ENCODE measurements at regions not wholly inside any gene's neighbourhood (a gene's known extent, or its start where the extent isn't known, plus 50 kb on each side); places are given as distances from the start of the nearest gene placed in this dataset.

DNA sequence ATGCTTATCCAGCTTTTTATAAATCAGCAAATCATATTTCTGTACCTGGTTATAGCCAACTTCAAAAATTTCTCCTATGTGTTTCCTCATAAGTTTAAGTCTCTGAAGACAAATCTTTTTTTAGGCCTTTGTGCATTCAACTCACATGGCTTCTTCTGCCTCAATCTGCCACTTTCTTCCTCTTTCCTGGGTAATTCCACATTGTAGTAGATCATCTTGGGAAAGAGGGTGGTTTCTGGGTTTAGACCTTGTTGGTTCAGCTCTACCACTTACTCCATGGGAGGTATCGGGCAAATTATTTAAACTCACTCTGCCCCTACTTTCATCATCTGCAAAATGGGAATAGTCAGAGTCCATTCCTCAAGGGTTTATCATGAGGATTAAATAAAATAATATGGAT is 707.0 kb upstream of the ZEB2 start:
- no peak for DNase-seq (ENCODE audit: low read depth in 2 of 2)

DNA sequence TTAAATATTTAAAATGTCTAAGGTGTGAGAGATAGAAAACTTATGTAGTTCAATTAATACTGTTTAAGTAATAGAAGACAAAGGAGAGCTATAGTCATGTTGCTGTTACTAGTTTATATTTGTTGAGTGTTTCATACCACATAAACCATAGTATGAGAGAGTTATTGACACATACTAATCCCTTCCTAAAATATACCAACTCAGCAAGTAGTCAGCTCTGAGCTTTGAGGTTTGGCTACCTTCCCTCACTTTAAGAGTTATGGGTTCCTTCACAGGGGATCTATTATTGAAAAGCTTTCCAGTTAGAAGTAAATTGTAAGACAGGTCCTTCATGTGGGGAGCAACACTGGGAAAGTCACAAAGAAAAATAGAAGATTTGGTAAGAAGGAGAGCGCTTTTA is 701.6 kb upstream of the ZEB2 start:
- no peak for DNase-seq (ENCODE audit: low read depth in 2 of 2)

DNA sequence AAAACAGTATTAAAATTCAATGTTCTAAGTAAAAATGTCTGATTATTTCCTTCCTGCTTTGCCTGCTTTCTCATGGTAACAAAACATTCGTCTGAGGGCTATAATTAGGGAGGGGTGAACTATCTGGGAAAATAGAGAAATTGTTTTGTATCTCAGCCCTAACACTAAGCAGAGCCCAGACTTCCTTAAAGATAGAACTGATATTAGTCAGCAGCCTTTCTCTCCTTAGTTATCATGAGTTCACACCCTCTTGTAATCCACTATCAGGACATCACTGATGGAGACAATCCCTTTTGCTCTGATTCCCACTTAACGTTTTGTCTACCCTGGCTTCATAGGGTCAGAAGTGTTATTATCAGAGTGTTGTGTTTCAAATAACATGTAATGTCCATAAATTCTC is 701.1 kb upstream of the ZEB2 start:
- DNase-seq (ENCODE audit: low read depth in 2 of 2), result no peak

DNA sequence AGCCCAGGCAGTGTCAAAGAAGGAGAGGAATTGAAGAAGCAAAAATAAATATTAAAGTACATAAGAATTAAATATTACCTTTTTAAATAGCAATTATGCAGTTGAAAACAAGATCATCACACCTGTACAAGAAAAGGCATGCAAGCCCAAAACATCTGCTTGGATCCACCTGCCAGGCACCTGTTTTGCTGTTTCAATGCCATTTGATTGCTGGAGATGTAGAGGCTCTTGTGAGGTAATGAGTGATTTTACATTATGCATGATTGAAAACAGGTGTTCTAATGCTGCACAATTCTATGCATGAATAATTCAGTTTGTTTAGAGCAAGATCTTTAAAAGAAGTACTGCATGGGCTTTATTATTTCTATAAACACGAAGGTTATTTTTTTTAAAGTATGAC is 700.6 kb upstream of the ZEB2 start:
- no peak for DNase-seq (ENCODE audit: low read depth in 2 of 2)

DNA sequence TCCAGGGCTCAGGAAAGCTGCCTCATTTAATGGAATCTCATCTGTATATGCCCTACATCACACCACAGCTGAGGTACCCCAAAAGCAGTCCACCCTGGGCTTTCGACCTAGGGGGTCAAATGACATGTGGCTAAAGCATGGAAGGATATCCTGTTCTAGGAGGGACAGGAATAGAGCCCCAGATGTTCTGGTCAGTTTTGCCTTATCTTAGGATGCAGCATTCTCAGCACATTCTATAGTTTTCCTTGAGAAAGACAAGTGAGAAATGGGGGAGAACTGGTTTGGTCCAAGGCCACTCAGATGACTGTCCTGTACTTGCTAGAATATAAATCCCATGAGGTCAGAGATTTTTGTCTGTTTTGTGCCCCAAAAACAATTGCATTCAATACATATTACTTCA is 688.0 kb upstream of the ZEB2 start:
- DNase-seq (ENCODE audit: low read depth in 2 of 2), result no peak

DNA sequence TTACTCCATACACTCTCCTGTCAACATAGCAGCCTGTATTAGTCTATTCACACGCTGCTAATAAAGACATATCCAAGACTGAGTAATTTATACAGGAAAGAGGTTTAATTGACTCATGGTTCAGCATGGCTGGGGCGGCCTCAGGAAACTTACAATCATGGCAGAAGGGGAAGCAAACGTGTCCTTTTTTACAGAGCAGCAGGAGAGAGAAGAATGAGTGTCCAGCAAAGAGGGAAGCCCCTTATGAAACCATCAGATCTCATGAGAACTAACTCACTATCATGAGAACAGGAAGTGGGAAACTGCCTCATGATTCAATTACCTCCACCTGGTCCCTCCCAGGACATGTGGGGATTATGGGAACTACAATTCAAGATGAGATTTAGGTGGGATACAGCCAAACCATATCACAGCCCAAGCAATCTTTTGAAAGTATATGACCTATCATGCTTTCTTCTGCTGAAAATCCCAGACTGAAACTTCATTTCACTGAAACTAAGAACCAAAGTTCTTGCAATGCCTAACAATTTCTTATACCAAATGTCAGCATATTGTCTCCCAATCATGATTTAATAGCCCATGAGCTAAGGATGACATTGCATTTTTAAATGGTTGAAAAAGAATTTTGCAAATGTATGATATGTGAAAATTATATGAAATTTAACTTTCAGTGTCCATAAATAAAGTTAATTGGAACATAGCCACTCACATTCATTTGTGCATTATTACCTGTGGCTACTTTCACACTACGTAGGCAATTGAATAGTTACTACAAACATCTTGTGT is 686.8 kb upstream of the ZEB2 start:
- no peak for DNase-seq (ENCODE audit: low read depth in 2 of 2)

DNA sequence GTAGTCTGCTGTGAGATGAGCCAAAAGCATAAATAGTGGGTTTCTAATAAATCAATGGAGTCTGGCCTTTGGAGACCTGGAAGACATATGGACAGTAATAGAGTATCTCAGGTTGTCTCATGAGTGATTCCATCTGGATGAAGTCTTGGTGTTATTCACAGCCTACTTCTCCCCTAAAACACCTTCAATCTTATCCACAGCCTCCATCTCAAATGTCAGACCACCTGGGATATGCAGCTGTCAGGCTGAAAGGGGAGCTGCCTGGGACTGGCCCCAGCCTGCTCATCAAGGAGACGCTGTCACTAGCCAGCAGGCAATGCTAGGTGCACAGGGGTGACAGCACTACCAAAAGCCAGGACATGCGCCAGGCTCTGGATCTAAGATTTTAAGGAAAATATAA is 684.0 kb upstream of the ZEB2 start:
- DNase-seq (ENCODE audit: low read depth in 2 of 2), result no peak

DNA sequence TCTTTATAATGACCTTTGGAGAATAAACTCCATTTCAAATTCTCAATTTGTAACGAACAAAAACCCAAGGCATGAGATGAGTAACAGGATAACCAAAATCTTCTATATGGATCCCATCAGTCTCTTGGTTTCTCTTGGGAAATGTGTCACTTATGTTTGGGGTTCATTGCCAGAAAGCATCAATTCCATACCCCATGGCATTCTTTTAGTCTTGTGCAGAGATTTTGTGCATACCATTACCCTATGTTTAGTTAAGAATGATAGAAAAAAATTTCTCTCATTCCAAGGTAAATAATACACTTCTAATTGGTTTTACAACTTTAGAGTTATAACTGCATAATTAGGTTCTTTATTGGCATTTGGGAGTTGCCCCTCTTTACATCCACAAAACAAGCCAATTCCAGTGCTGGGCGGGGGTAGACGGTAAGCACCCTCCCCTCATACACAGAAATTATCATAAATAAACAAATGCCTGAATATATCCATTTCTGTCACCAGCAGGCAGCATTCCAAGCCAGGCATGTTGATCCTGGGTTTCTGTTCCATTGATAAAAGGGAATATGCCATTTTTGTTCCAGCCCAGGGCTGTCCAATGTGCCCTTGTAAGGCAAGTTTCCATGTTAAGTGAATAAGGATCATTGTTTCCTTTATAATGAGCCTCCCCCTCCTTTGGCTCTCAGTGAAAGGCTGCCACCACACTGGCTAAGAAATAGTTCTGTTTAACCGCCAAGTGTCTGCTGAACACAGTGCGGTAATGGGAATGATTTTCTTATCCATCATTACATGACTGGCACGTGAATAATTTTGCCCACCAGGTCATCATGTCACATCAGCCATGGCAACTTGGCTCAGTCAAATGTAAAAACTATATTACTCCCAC is 680.1 kb upstream of the ZEB2 start:
- no peak for DNase-seq (ENCODE audit: low read depth in 2 of 2)

DNA sequence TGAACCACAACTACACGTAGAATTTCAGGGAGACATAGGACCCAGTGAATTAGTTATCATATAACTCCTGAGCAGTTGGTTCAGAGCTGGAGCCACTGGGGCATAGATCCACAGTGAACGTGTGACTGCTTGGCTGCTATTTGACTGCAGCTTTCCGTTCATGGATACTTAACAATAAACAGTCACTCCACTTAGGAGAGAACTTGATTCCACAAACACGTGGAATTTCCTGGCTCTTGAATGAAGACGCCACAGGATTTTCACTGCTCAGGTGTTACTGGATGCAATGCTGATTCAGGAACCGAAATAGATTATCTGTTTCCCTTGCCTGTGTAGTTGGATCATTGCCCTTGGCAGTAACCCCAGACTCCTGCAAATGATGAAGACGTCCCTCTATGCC is 679.1 kb upstream of the ZEB2 start:
- DNase-seq (ENCODE audit: low read depth in 2 of 2), result no peak

DNA sequence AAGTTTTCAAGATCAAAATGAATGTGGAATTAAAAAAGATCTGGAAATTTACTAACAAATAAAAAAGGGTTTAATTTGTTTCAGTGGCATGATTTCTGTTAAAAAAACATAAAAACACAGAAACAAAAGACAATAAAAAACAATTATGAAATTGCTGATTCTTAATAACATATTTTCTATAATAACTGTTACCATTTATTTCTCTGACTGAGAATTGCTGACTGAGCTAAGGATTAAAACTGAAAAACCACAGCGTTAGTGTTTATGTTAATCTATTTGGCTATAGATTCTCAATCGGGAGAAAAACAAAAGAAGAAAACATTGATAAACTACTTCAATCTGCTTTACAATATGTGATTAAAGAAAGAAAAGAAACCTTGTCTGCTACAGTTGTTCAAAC is 678.6 kb upstream of the ZEB2 start:
- no peak for DNase-seq (ENCODE audit: low read depth in 2 of 2)

DNA sequence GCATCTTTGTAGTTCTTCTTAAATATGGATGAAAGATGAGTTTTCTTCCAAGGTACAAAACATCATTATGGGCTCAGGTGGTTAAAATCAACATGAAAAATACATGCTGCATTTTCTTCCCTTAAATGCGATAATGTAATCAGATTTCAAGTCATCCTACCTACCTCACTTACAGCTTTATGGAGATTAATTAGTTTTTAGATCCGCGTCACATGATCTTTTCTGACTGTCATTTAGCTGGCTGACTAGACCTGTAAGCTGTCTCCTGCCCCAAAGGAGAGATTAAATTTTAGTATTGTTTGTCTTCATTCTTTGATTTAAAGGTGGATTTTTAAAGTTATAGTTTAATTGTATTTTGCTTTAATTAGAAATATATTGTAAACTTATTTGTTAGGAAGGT is 678.0 kb upstream of the ZEB2 start:
- no peak for DNase-seq (ENCODE audit: low read depth in 2 of 2)

DNA sequence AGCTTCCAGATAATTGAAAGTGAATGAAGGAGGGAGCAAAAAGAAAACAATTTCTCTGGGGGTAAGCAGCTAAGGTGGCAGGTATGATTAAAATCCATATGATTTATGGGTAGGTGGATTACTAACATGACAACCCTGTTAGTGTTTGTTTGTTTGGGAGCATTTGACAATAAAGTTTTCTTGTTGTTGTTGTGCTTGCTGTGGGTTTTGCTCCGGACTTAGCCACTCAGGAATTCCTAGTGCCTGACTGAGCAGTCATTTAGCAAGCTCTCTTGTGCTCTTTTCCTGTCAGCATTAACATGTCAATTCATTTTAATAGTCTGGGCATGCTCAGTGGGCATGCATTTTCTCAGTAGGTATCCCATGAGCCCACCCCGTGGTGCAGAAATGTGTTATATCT is 674.8 kb upstream of the ZEB2 start:
- no peak for DNase-seq (ENCODE audit: low read depth in 2 of 2)

DNA sequence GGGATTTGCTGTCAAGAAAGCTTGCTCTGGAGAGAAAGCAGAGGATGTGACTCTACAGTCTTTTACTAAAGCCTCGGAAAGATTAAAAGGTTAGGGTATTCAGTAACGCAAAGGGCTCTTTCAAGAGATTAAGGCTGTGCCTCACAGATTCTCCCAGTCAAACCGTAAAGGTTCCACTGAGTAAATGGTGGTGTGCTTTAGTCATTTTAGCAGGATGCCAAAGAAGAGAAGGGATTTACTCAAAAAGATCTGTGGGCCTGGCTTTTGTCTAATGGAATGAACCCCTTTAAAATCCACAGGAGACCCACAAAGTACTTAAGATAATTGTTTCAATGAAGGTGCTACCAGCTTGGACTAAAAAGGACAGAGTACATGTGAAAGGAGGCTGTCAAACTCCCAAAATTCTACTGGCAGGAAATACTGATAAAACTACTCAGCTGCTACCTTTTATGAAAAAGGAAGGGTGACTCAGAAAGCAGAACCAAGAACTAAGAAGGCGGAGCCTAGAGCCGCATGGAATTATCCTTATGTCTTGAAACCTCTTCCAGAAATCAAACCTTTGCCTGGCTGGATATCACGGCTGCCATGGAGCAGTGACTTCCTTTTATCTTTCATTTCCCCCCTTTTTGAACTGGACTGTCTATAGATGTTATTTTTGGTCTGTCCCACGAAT is 670.2 kb upstream of the ZEB2 start:
- DNase-seq (ENCODE audit: low read depth in 2 of 2), result no peak

DNA sequence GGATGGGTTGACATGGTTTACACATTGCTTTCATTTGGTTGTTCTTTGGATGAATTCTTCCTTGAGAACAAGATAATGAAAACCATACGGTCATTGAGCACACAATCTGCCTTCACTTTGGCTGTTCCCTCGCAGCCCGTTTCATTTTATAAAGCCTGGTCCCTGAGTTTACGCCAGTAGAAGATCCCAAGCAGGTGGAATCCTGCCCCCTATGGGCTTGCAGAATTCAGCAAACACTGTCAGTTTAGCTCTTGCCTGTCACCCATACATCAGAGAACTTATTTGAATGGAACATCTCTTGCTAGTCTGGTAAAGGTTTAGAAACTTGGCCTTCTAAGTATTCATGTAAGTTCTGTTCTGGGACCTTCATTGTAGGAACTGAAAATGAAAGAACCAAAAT is 666.4 kb upstream of the ZEB2 start:
- no peak for DNase-seq (ENCODE audit: low read depth in 2 of 2)

DNA sequence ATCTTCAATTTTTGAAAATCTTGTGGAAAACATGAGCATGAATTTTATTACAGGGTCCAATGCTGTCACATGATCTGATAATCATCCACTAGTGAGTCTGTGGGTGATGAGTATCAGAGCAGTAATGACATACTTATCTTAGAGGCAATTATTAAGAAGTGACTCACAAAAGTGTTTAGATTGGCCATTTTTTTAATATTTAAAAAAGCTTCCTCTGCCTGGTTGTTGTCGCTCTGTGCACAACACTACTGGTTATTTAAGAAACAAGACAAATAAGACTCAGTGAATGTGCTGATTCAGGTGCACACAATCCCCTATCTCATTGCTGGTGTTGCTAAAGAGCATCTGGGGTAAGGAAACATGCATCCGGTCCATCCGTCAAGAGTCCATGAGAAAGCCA is 665.8 kb upstream of the ZEB2 start:
- DNase-seq (ENCODE audit: low read depth in 2 of 2), result no peak

DNA sequence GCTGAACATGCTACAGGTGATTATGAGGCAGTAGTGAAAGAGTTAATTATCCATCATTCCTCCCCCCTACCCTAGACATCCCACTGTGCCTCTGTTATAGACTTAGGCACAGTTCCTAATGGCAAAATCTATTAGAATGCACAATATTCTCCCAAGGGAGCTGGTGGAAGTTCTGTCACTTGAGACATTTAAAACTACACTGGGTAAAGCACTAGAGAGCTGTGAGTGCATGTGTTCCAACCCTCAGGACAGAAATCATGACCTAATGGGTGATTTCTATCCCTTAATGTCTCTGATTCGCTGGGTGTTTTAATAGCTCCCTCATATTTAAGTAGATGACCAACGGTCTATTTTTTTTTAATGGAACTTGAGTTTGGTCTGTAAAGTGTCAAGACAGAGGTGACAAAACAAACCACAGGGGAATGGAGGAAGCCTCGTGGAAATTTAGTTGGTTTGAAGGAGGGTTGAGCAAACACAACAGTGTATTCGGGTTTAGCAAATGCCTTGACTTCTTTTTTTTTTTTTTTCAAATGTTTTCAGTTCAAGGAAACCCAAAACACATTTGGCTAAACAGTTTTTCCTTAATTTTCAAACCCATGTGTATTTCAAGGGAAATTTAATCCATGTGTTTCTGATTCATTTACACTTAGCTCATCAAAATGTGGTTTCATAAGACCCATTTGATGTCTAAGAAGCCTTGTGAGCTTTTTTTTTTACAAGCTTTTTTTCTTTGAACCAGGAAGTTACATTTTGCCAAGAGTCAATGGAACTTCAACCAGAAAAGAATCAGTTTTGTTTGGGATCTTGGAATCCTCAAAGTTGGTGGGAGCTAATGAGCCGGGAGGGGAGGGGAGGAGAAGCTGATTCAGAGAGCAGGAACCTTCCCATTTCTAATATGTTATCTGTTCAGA is 665.1 kb upstream of the ZEB2 start:
- DNase-seq (ENCODE audit: low read depth in 2 of 2), result no peak

DNA sequence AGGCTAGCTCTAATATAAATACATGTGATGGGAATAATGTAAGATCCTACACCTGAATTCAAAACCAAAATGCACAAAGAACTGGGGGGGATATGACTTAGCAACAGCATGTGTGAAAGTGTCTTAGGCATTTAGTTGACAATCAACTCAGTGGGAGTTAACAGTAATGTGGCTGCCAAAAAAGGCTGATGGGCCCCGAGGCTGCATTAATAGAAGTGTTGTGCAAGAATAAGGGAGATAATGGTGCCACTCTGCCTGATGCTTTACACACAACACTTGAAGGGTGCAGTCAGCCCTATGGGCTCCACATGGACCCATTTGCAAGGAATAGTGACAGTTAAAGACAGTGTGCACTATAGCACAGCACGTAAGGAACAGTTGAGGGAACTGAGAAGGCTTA is 649.4 kb upstream of the ZEB2 start:
- DNase-seq (ENCODE audit: low read depth in 2 of 2), result no peak

DNA sequence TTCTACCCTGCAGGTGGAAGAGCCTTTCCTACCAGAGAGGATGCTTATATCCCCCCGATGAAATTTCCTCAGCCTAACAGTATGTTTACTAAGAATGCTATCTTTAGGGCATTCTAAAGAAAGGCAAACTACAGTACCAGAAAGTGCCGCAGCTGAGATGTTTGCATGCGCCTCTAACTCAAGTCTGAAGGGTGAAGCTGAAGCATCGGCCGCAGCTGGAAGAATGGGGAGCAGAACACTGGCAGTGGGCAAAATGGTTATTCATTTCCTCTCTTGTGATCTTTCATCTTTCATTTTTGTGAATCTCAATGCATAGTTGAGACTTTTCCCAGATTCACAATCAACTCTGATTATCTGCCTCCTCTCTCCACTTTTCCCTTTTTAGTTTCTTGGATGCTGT is 648.2 kb upstream of the ZEB2 start:
- no peak for DNase-seq (ENCODE audit: low read depth in 2 of 2)

DNA sequence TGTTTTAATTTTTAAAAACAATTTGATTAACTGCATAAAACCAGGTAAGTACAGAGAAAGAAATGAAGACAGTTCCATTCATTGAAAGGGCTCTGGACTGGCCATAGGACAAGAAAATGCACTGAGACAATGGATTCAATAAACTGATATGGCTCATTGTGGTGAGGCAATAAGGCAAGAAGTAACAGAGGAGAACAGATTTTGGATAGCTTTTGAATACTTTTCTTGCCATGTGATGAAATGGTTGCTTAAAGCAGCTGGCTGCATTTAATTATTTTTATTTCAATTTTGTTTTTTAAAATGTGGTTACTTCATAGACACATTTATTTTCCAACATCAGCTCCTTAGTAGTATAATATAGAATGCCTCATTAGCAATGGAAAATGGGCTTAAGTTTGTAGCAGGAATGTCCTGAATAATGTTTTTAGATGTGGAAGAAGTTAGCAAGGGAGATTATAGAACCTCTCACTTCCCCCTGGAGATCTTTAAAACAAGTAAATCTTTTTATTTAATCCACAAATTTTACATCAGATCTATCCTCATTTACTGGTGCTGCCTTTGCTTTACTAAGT is 646.9 kb upstream of the ZEB2 start:
- no peak for DNase-seq (ENCODE audit: low read depth in 2 of 2)

DNA sequence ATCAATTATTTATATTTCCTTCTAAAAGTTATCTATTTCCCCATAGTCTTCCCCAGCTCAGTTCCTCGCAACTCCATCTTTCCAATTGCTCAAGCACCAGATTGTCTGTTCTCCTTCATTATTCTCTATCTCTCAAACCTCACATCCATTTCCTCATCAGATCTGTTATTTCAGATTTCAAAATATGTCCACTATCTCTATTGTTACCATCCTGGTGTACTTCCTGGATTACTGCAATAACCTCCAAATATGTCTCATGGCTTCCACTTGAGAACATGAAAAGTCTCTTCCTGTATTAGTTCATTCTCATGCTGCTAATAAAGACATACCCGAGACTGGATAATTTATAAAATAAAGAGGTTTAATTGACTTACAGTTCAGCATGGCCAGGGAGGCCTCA is 641.7 kb upstream of the ZEB2 start:
- no peak for DNase-seq (ENCODE audit: low read depth in 2 of 2)

DNA sequence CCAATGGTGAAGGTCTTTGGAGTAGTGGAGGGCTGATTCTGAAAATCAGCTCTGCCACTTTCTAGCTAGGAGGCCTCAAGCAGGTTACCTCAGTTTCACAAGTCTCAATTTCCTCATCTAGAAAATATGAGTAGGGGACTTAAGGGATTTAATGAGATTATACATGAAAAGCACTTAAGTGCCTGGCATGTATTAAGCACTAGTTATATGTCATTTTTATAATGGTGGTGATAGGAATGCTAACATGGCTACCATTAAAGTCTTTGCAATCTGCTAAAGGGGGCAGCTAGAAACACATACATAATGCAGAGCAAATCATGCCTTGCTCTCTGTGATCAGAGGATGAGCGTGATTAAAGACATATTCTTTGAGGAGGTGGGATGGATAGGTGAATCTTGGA is 640.9 kb upstream of the ZEB2 start:
- no peak for DNase-seq (ENCODE audit: low read depth in 2 of 2)

Data from stimulated activated CD8-positive, alpha-beta memory T cell treated with anti-CD3 and anti-CD28 coated beads, Interleukin-2, amount 100 ng/mL, for 1 hour (primary cell).